ENCODE measurements at regions not wholly inside any gene's neighbourhood (a gene's known extent, or its start where the extent isn't known, plus 50 kb on each side); places are given as distances from the start of the nearest gene placed in this dataset.

DNA sequence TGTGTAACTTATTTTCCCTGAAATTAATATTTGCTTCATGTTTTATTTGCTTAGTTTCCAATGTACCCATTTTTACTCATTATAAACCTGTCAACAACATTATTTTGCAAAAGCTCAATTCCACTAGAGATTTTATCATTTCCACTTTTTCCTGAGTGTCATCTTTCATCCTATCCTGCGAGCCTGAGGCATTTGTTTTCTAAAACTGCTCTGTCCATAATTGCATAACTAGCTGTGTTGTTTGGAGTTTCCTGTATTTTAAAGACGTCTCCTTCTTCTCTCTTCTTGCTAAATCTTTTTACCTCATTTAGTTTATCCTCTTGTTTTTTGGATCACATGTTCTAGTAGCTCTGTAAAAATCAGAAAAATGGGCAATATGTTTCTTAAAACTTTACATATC is 332.7 kb upstream of the NOVA1 start:
- no peak for ATAC-seq

GRCh38 chr14:26932606-26933005 is 334.8 kb upstream of the NOVA1 start:
- no peaks in the 10 kb centered on the region for H3K4me1 Mint-ChIP-seq
- no peaks in the 10 kb centered on the region for H3K36me3 Mint-ChIP-seq (ENCODE audit: low read depth)
- no peak for DNase-seq
- no peak overlapping the region for H3K27ac Mint-ChIP-seq
- no peak for ATAC-seq
- H3K27me3 Mint-ChIP-seq, result no peaks in the 10 kb centered on the region
- H3K4me3 Mint-ChIP-seq, result no peak overlapping the region
- H3K9me3 ChIP-seq (ENCODE audit: control insufficient read depth, low read length, poor library complexity, severe bottlenecking), result no peaks in the 10 kb centered on the region

More for the DNA sequence above, 332.7 kb upstream of the NOVA1 start:
- DNase-seq, result no peak
- no peaks in the 10 kb centered on the region for H3K27me3 Mint-ChIP-seq
- H3K9me3 ChIP-seq (ENCODE audit: control insufficient read depth, low read length, poor library complexity, severe bottlenecking), result no peaks in the 10 kb centered on the region
- no peaks in the 10 kb centered on the region for H3K36me3 Mint-ChIP-seq (ENCODE audit: low read depth)
- H3K4me1 Mint-ChIP-seq, result no peaks in the 10 kb centered on the region
- no peak overlapping the region for H3K27ac Mint-ChIP-seq
- no peak overlapping the region for H3K4me3 Mint-ChIP-seq

- DNase-seq, result no peak
- Mint-ChIP-seq H3K27me3 (no peaks in the 10 kb centered on the region), H3K4me3 (no peak overlapping the region), H3K4me1 (no peaks in the 10 kb centered on the region), H3K36me3 (ENCODE audit: low read depth) (no peaks in the 10 kb centered on the region), H3K27ac (no peak overlapping the region)
- no peaks in the 10 kb centered on the region for H3K9me3 ChIP-seq (ENCODE audit: control insufficient read depth, low read length, poor library complexity, severe bottlenecking)
- ATAC-seq, result no peak
These were observed 335.6 kb upstream of the NOVA1 start for GRCh38 chr14:26933431-26933830.

- no peak for DNase-seq
- ATAC-seq, result no peak
- Mint-ChIP-seq H3K27ac (no peak overlapping the region), H3K27me3 (no peaks in the 10 kb centered on the region), H3K4me1 (no peaks in the 10 kb centered on the region), H3K4me3 (no peak overlapping the region), H3K36me3 (ENCODE audit: low read depth) (no peaks in the 10 kb centered on the region)
- no peaks in the 10 kb centered on the region for H3K9me3 ChIP-seq (ENCODE audit: control insufficient read depth, low read length, poor library complexity, severe bottlenecking)
These were observed 336.3 kb upstream of the NOVA1 start for GRCh38 chr14:26934151-26934550.

DNA sequence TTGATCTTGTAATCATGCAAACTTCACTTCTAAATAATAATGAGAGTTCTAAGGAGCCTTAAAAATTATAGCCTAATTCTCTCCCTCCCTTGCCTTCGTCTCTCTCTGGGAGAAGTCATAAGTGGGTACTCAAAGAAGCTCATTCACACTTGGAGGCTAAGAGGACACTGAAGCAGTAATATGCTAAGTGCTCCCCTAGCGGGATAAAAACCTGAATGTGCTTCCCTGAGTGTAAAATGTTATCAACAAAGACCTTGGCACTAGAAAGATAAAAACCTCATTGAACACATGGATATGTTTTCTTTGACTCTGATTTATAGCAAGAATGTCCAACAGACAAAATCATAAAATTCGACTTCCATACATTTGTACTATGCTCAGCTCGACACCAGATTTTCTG is 337.9 kb upstream of the NOVA1 start:
- no peaks in the 10 kb centered on the region for H3K9me3 ChIP-seq (ENCODE audit: control insufficient read depth, low read length, poor library complexity, severe bottlenecking)
- Mint-ChIP-seq H3K4me3 (no peak overlapping the region), H3K27ac (no peak overlapping the region), H3K27me3 (no peaks in the 10 kb centered on the region), H3K36me3 (ENCODE audit: low read depth) (no peaks in the 10 kb centered on the region), H3K4me1 (no peaks in the 10 kb centered on the region)
- no peak for ATAC-seq
- DNase-seq, result no peak

- Mint-ChIP-seq H3K27ac (no peak overlapping the region), H3K4me3 (no peak overlapping the region), H3K36me3 (ENCODE audit: low read depth) (no peaks in the 10 kb centered on the region), H3K4me1 (no peaks in the 10 kb centered on the region), H3K27me3 (no peaks in the 10 kb centered on the region)
- ATAC-seq, result no peak
- no peak for DNase-seq
- no peaks in the 10 kb centered on the region for H3K9me3 ChIP-seq (ENCODE audit: control insufficient read depth, low read length, poor library complexity, severe bottlenecking)
These were observed 340.2 kb upstream of the NOVA1 start for GRCh38 chr14:26938054-26938453.

DNA sequence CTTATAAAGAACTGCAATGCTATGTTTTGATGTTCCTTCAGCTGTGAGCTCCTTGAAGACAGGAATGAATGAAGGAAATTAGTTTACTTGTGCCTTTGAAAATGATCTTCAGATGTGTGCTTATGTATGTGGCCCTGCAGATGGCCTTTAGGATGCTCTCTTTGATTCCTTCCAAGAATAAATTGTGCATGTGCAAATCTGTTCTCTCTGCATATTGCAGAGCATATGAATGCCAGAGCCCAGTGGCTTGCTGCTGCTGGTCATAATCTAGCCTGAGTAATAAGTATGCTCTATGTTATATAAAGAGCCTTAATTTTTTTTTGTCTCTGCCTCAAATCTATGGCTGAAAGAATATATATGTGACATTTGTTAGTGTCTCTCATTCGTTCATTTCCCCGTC is 341.9 kb upstream of the NOVA1 start:
- Mint-ChIP-seq H3K36me3 (ENCODE audit: low read depth) (no peaks in the 10 kb centered on the region), H3K27ac (no peak overlapping the region), H3K4me3 (no peak overlapping the region), H3K4me1 (no peaks in the 10 kb centered on the region), H3K27me3 (no peaks in the 10 kb centered on the region)
- no peaks in the 10 kb centered on the region for H3K9me3 ChIP-seq (ENCODE audit: control insufficient read depth, low read length, poor library complexity, severe bottlenecking)
- no peak for DNase-seq
- ATAC-seq, result no peak

DNA sequence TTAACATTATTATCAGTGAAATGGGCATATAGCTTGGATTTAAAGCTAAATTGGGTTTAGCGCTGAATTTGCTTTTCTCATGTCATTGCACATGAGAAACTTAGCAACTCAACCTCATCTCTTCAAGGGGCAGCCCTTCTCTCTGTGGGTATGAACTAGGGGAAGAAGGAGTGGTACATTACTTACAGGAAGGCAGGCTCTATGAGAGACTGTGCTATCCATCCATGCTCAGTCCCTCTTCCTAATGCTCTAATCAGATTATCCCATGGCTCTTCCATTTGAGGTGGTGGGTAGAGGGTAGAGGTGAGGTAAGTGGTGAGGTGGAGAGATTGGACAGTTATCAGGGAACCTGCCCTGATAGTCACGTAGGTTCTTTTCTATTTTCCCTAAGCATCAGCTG is 343.7 kb upstream of the NOVA1 start:
- ATAC-seq, result no peak
- no peak for DNase-seq
- no peaks in the 10 kb centered on the region for H3K27me3 Mint-ChIP-seq
- no peaks in the 10 kb centered on the region for H3K4me1 Mint-ChIP-seq
- H3K9me3 ChIP-seq (ENCODE audit: control insufficient read depth, low read length, poor library complexity, severe bottlenecking), result no peaks in the 10 kb centered on the region
- H3K27ac Mint-ChIP-seq, result no peak overlapping the region
- no peak overlapping the region for H3K4me3 Mint-ChIP-seq
- H3K36me3 Mint-ChIP-seq (ENCODE audit: low read depth), result no peaks in the 10 kb centered on the region

DNA sequence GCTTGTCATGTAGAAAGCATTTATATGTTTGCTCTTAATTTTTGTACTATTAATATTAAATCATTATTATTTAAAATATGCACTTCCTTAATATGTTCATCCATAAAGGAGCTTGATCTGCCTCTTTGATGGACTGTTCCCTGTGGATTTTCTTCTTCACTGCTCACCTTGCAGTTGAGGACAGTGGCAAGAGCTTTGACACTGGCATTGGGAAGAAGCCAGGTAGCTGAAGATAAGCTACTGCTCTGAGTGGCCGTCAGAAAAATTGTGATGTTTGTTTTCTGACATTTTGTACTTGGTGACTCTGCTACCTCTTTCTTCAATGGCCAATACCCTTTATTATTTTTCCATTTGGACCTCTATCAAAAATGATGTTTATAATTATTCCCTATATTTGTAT is 349.4 kb upstream of the NOVA1 start:
- H3K4me3 Mint-ChIP-seq, result no peak overlapping the region
- H3K9me3 ChIP-seq (ENCODE audit: control insufficient read depth, low read length, poor library complexity, severe bottlenecking), result no peaks in the 10 kb centered on the region
- no peak overlapping the region for H3K27ac Mint-ChIP-seq
- DNase-seq, result no peak
- no peak for ATAC-seq
- H3K4me1 Mint-ChIP-seq, result no peaks in the 10 kb centered on the region
- H3K27me3 Mint-ChIP-seq, result no peaks in the 10 kb centered on the region
- no peaks in the 10 kb centered on the region for H3K36me3 Mint-ChIP-seq (ENCODE audit: low read depth)

DNA sequence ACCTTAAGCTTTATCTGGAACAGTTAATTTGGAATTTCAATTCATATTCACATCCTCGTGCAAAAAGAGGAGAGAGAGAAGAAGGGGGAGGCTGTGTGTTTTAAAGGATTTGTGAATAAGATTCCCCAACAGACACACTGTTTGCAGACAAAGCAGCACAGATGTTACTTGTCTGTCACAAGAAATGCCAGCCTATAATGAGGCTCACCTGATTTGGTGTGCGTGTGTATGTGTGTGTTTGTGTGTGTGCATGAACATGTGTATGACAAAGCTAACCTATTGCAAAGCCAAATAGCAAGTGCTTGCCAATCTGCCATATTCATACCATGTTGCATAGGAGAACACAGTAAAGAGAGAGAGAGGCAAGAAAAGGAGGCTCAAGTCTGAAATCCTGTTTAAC is 361.6 kb upstream of the NOVA1 start:
- Mint-ChIP-seq H3K4me3 (no peak overlapping the region), H3K27ac (no peak overlapping the region), H3K36me3 (ENCODE audit: low read depth) (no peaks in the 10 kb centered on the region), H3K27me3 (no peaks in the 10 kb centered on the region), H3K4me1 (no peaks in the 10 kb centered on the region)
- no peak for ATAC-seq
- DNase-seq, result no peak
- peaks cover 3% of the 10 kb centered on the region for H3K9me3 ChIP-seq (ENCODE audit: control insufficient read depth, low read length, poor library complexity, severe bottlenecking)

DNA sequence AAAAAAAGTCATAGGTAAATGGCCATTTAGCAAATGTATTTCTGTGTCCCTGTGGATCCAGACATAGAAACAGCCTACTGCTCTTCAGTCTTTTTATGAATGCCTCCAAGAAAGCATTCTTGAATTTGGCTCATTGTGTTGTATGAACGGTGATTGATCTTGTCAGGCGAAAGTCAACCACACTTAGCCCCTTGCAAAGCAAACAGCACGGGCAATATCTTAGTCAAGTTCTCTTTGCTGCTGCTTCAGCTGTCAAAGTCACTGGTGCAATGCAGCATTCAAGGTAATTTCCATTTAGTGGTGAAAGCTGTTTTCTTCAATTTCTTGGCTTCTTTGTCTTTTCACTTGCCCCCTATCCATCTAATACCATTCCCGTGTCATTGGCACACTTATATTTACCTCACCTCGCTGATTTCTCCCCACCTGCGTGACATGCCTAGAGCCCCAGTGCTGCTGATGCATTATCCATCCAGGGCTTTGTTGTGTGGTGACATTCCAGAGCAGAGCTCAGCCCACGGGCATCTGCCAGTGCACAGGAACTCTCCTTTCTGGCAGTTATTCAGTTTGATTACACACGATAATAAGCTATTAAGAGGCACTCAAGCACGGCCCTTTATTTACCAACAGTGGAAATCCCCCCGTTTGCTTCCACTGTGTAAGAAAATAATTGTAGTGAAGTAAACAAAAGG is 362.3 kb upstream of the NOVA1 start:
- H3K27ac Mint-ChIP-seq, result no peak overlapping the region
- H3K4me3 Mint-ChIP-seq, result no peak overlapping the region
- H3K27me3 Mint-ChIP-seq, result no peaks in the 10 kb centered on the region
- no peak for ATAC-seq
- H3K9me3 ChIP-seq (ENCODE audit: control insufficient read depth, low read length, poor library complexity, severe bottlenecking), result peaks cover 3% of the 10 kb centered on the region
- no peaks in the 10 kb centered on the region for H3K4me1 Mint-ChIP-seq
- no peaks in the 10 kb centered on the region for H3K36me3 Mint-ChIP-seq (ENCODE audit: low read depth)
- no peak for DNase-seq

- Mint-ChIP-seq H3K27me3 (no peaks in the 10 kb centered on the region), H3K36me3 (ENCODE audit: low read depth) (no peaks in the 10 kb centered on the region), H3K4me1 (no peaks in the 10 kb centered on the region), H3K4me3 (no peak overlapping the region), H3K27ac (no peak overlapping the region)
- no peaks in the 10 kb centered on the region for H3K9me3 ChIP-seq (ENCODE audit: control insufficient read depth, low read length, poor library complexity, severe bottlenecking)
- no peak for ATAC-seq
- no peak for DNase-seq
These were observed 365.9 kb upstream of the NOVA1 start for GRCh38 chr14:26963711-26964110.

DNA sequence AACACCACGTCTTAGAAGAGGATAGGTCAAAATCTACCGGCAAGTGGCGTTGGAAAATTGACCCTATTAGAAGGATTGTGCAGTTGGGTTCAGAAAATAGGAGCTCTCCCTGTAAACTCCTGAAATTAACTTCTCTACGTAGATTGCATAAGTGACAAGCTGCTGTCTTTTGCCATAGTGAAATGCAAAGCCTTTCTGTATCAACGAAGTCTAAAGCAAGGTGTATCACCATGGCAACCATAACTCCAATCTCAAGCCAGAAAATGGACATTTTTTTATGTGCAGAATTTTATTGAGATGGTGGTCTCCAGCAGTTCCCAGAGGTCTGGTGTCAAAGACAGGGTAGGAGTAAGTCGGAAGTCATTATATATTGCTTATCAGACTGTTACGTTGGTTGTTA is 367.7 kb upstream of the NOVA1 start:
- DNase-seq (no peak), ATAC-seq (no peak)
- no peaks in the 10 kb centered on the region for H3K27me3 Mint-ChIP-seq
- H3K4me1 Mint-ChIP-seq, result no peaks in the 10 kb centered on the region
- H3K27ac Mint-ChIP-seq, result no peak overlapping the region
- H3K36me3 Mint-ChIP-seq (ENCODE audit: low read depth), result no peaks in the 10 kb centered on the region
- no peak overlapping the region for H3K4me3 Mint-ChIP-seq
- H3K9me3 ChIP-seq (ENCODE audit: control insufficient read depth, low read length, poor library complexity, severe bottlenecking), result no peaks in the 10 kb centered on the region

- H3K36me3 Mint-ChIP-seq (ENCODE audit: low read depth), result no peaks in the 10 kb centered on the region
- no peaks in the 10 kb centered on the region for H3K9me3 ChIP-seq (ENCODE audit: control insufficient read depth, low read length, poor library complexity, severe bottlenecking)
- no peak for DNase-seq
- no peaks in the 10 kb centered on the region for H3K4me1 Mint-ChIP-seq
- no peak overlapping the region for H3K4me3 Mint-ChIP-seq
- H3K27me3 Mint-ChIP-seq, result no peaks in the 10 kb centered on the region
- no peak for ATAC-seq
- no peak overlapping the region for H3K27ac Mint-ChIP-seq
These were observed 369.1 kb upstream of the NOVA1 start for GRCh38 chr14:26966908-26967307.

Data from T-helper 17 cell (primary cell).